HG02759 (cell line): ENCODE measurements at regions not wholly inside any gene's neighbourhood (a gene's known extent, or its start where the extent isn't known, plus 50 kb on each side); places are given as distances from the start of the nearest gene placed in this dataset.
"Not testable (repeated sequence)": the region's sequence is repeated elsewhere in the genome, so short reads cannot be mapped to it uniquely, and the experiment has no call there.

ENCODE experiments used
- ATAC-seq: cut with Tn5 transposase; IDR thresholded peaks from one replicate; pipeline ENCODE4 v1.9.1; 2021; ENCODE audit warnings: mild to moderate bottlenecking, moderate library complexity; ENCODE audit not compliant: unreplicated experiment

DNA sequence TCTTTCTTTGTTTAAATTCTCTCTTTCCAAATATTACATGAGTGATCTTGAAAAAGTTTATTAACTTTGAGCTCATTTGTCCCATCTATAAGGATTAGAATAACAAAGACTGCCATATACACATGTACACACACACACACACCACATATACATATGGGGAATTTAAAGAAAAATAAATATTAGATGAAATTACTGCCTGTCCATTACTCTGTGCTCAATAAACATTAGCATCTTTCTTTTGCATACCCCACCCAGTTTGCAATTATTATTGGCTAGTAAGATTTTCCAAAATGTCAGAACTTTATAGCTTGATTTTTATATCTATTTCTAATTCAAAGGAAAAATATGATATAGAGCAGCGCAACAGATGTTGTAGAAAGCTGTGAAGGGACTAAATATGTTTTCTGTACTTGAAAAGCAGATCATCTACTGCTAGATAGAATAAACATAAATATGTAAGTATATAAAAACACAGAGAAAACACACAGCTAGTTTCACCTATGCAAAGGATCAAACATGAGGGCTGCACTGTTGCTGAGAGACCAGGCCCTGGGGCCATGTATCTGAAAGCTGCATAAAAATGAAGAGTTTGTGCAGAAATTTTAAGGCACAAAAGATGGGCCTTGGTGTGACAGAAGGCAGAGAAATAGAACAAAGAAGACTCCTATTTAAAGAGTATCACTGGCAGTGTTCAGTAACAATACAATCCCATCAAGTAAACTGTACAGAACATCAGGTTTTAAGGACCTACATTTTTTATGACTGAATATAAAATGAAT is 114.2 kb upstream of the NECTIN3 start:
- no peak for ATAC-seq

DNA sequence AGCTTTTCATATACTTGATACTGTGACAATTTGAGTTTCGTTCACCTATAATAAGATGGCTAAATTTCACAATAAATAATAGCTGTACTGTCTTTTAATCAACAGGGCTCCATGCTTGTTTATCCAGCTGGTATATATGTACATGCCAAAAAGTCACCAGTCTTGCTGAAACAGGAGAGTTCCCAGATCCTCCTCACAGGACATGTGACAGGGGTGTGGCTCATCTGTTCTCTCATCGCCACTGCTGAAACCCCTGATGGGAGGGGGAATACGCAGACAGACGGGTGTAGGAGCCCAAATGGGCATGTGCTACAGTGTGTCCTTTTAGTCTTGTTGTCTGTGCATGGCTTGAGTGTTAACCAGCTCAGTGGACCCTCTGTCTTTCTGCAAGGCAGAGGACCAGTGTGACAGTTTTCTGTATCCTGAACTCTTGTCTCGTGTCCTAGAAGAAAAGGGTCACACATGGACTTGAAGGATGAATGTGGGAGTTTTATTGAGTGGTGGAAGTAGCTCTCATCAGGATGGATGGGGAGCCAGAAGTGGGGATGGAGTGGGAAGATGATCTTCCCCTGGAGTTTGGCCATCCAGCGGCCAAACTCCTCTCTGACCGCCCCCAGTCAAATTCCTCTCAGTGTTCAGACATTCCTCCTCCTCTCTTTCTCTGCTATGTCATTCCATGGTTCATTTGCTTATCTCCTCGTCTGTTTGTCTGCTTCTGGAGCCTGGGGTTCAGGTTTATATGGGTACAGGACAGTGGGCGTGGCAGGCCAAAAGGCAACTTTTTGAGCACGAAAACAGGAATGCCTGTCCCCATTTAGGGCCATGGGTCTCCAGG is 113.1 kb upstream of the NECTIN3 start:
- no peak for ATAC-seq

DNA sequence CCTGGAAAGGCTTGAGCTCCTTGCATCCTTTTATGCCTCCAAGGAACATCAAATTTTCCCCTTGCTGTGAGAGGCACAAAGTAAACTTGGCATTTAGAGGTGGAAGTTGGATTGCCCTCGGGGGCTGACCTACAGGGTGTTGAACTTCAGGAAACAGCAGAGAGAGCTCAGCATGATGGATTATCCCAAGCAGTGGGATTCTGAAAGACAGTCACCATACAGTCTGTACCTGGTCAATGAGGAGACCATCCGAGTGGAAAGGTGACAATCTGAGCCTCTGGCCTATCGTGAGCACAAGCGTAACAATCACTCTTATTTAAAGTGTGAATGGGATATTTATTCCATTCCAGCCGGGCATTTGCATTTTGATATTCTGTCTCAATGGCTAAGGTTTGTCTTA is 105.6 kb upstream of the NECTIN3 start:
- no peak for ATAC-seq

DNA sequence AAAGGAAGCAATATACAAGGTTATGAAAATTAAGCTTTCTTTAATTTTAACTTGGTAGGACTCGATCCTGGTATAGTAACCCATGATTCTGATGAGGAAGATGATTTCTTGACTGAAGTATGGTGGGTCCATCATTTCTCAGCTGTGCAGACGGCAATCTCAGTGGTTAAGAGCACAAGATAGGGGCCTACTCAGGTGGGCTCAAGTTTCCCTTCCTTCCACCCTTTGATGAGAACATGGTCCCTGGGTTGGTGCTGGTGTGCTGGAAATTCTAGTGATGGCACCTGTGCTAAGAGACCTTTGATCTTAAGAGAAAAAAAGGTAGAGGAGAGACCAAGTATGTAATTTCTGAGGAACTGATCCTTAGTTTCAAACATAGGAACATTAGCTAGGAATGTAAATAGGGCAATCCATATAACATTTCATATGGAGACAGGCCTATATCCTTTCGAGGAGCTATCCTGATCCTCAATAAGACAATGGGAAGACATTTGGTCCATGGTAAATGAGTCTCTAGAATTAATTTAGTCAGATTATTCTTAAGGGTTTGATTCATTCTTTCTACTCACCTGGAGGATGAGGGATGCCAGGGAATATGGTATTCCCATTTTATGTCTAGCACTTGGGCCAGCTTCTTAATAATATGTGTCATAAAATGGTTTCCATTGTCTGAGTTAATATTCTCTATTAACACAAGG is 104.5 kb upstream of the NECTIN3 start:
- no peak for ATAC-seq

DNA sequence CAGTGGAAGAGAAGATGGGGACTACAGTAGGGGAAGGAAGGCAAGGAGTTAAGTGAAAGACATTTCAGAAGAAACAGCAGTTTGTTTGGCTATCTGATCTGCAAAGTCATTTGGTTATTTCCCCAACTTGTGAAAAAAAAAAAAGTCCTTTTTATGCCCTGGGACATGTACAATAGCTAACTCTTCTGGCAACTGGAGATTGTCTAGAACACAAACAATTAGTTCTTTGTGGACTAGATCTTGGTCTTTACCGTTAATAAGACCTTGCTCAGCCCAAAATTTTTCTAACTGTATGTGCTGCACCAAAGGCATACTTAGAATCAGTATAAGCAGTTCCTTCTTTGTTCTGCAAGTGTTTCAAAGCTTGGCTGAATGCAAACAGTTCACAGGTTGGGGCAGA is 103.5 kb upstream of the NECTIN3 start:
- ATAC-seq, result no peak

DNA sequence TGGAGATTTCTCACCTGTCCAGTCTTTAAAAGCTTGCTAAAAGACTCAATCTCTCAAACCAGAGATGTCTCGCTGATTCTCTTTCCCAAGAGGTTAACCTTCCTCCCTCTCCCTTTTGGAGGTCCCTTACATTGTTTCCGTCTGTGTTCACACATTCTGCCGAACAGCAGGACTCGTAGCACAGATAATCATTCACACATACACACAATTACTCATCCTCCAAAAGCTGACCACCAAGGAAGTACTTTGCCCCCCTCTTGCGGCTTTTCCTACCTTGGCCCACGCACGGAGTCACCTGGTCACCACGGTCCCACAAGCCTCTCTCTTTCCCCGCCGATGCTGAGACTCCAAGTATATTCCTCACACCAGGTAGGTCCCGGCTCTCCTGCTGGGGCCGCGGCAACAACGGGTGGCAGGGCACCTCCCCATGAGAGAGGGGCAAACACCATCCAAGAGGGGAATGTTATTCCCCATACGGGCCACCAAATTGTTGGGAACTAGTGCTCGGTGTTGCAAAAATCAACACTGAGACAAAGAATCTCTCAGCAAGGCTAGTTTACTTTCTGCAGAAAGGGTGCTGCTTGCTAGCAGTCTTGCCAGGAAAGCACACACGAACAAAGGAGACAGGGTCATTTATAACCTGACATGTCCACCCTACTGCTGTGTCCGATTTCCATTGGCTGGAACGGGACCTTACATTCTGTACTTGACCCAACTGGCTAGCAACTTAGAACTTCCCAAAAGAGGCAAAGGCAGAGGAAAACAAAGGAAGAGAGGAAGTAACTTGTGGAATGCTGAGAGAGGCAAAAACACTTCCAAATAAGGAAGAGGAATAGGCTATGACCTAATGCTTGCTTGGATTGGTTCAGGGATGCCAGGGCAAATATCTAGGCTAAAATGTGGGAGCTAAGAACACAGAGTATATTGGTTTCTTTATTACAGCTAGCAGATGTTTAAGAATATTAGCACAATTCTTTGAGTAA is 102.1 kb upstream of the NECTIN3 start:
- ATAC-seq, result no peak

DNA sequence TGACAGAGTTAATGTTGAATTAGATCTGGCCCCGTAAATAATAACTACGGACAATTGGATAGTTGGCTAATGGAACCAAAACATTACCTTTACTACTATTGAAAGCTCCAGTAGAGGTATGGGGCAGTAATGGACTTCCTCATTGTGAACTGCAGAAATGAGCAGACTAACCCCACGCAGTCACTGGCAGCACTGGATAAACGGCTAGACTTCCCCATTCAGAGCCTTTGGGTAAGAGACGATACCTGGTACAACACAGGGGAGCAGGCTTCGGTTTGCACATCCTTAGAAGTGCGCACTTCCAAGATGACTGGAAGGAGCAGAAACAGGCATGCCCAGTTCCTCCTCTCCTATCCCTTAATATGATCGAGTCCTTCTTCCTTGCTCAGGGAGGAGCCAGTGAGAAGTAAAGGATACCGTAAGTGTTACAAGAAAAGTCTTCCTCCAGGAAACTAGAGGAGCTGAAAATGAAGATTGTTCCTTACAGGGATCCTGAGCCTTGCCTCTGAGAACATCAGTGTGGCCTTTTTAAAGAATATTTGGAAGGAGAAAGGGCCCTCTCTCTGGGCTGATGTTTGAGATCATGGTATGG is 100.5 kb upstream of the NECTIN3 start:
- ATAC-seq, result no peak

DNA sequence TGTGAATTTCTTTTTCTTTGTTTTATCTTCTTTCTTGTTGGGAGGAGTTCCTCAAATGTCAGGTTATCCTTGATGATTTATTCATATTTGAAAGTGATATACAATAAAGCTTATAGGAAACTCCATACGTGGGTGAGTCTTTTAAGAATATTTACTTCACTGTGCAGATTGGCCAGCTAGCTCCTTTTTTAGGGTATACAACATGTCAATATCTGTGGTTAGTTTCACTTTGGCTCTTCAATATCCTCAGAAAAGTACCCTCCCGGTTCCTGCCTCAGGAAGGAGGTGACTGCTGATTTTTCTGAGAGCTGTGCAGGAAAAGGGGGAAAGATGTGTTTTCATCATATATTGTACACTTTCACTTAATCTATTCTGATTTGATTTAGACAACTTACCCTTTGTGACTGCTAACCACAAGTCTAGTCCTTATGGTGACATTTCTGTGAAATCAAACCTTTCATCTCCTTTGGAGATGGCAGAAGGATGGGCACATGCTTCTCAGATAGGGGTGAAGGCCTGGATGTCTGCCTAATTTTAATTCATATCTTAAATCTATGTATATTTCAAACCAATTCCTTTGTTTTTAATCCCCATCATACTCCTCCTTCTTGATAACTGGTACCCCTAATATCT is 98.2 kb upstream of the NECTIN3 start:
- ATAC-seq, result no peak

DNA sequence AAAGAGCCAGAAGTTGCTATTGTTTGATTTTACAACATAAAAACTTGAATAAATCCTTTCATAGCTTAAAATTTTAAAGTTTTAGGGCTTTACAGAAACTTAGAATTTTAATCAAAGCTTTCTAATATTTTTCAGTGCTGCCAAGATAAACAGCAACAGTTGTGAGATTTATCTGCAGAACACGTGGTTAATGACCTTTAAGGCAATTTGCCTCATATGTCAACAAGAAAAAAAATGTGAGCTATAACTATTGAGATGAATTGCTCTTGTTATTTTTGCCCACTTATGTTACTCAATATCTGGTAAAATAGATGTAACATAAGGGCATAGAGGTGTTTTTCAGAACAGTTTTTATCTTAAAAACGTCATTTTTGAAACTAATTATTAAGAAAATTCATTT is 96.7 kb upstream of the NECTIN3 start:
- ATAC-seq, result no peak

DNA sequence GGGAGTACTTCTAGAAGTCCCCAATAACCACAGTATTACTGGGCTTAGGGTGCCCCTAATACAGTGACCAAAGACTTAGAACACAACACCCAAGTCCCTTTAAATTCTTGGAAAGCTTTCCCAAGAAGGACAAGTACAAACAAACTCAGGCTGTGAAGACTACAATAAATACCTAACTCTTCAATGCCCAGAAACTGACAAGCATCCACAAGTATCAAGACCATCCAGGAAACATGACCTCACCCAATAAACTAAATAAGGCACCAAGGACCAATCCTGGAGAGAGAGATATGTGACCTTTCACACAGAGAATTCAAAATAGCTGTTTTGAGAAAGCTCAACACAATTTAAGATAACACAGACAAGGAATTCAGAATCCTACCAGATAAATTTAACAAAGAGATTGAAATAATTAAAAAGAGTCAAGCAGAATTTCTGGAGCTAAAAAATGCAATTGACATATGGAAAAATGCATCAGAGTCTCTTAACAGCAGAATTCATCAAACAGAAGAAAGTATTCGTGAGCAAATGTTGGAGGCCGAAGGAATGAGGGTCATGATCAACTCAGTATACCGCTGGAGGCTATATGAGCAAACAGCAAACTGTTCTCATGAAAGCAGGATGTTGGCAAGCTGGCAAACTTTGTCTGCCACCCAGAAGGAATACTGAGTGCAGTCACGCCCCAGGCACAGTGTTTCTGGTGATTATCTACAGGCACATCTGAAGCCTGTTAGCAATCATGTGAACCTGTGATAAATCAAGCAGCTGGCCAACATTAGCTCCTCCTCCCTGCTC is 87.0 kb upstream of the NECTIN3 start:
- ATAC-seq, result no peak

DNA sequence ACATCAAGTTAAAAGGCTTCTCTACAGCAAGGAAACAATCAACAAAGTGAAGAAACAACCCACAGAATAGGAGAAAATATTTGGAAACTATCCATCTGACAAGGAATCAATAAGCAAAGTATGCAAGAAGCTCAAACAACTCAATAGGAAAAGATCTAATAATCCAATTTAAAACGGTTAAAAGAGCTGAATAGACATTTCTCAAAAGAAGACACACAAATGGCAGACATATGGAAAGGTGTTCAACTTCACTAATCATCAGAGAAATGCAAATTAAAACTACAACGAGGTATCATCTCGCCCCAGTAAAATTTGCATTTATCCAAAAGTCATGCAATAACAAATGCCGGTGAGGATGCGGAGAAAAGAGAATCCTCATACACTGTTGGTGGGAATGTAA is 82.2 kb upstream of the NECTIN3 start:
- no peak for ATAC-seq

DNA sequence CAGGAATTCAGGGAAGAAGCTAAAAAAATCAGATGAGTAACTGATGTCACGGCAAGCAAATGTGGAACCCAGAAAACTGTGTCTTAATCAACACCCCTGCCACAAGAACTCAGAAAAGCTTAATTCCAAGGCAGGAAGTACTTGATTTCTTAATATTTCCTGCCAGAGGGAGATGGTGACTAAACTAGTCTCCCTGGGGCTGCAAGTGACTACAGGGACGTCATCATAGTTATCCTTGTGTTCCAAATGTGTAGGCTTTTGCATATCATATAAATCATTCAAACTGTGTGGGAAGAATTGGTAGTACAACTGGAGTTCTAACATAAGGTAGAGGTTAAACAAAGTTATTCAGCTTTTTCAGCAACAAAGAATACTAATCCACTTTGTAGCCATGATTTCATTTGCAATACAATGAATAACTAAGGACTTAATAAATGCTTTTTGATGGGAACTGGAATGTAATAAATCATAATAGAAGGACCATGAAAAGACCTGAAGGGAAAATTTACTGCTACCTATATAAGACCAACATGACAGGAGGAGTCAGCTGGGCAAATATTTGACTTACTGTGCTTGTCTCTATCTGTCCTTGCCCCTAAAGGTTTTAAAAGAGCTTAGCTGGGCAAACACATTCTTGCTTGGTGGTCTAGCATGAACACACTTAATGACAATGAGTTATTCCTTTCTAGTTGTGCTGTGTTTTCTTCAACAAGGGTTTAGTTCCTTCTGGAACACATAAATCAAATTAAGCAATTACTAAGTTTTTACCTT is 76.0 kb upstream of the NECTIN3 start:
- ATAC-seq, result no peak

DNA sequence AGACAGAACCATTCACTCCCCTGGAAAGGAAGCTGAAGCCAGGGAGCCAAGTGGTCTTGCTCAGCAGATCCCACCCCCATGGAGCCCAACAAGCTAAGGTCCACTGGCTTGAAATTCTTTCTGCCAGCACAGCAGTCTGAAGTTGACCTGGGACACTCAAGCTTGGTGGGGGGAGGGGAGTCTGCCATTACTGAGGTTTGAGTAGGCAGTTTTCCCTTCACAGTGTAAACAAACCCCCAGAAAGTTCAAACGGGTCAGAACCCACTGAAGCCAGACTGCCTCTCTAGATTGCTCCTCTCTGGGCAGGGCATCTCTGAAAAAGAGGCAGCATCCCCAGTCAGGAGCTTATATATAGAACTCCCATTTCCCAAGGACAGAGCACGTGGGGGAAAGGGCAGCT is 72.8 kb upstream of the NECTIN3 start:
- ATAC-seq, result not testable (repeated sequence)

DNA sequence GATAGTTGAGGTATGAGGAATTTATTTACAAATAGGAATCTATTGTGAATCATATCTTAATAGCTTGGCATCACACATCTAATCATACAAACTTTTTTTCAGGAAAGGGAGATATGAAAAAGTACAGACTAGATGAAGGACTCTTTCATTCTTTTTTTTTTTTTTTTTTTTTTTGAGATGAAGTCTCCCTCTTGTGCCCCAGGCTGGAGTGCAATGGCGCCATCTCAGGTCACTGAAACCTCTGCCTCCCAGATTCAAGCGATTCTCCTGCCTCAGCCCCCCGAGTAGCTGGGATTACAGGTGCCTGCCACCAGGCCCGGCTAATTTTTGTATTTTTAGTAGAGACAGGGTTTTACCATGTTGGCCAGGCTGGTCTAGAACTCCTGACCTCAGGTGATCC is 65.1 kb upstream of the NECTIN3 start:
- not testable (repeated sequence) for ATAC-seq

DNA sequence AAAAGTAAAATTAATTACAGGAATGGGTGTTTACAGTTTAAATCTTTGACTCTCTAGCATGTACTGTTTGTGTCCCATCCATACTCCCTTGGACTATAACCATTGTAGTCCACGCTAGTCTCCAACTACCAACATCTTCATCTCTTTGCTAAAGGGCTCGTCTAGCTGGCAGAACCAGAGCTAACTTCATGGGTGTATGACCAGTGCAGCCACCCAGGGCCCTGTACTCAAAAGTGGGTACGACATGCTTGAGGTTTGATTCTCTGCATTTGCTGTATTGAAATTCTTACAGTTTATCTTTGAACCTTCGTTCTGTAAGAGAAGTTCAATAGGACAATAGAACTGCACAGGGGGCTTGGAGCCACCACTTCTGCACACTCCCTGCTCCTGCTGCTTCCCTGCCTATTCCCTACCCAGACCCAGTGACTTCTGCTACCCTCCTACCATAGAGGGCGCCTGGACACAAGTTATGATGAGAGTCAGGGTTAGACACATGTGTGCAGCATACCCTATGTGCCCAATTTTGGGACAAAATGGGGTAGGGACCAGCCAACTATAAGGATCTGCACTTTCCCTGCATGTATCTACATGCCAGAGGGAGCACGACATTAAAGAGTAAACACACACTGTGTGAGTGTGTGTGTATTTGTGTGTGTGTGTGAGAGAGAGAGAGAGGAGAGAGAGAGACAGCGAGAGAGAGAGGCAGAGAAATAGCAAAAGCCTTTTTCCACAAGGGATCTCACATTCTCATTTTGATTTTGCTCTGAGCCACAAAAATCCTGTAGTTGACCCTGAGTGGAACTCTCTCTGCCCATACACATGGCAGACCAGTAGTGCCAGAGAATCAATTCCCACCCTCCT is 59.0 kb upstream of the NECTIN3 start:
- no peak for ATAC-seq
